ENCODE measurements at regions not wholly inside any gene's neighbourhood (a gene's known extent, or its start where the extent isn't known, plus 50 kb on each side); places are given as distances from the start of the nearest gene placed in this dataset.
A peak's percentile ranks its signal among the peaks of the same experiment; 100 is the strongest.
"Not testable (repeated sequence)": the region's sequence is repeated elsewhere in the genome, so short reads cannot be mapped to it uniquely, and the experiment has no call there.

GRCh38 chrX:69431420-69431819 is 72.7 kb upstream of the NALF2 start:
- no peak for DNase-seq

GRCh38 chrX:69430785-69431184 is 73.3 kb upstream of the NALF2 start:
- DNase-seq, result no peak

GRCh38 chrX:69429339-69430015 is 74.6 kb upstream of the NALF2 start:
- DNase-seq, result no peak

GRCh38 chrX:69428216-69428615 is 75.9 kb upstream of the NALF2 start:
- DNase-seq, result no peak

- no peak for DNase-seq
These were observed 79.2 kb upstream of the NALF2 start for GRCh38 chrX:69424910-69425309.

- no peak for DNase-seq
These were observed 80.0 kb upstream of the NALF2 start for GRCh38 chrX:69424161-69424560.

GRCh38 chrX:69422208-69422607 is 81.9 kb upstream of the NALF2 start:
- DNase-seq, result not testable (repeated sequence)

- DNase-seq, result no peak
These were observed 88.4 kb upstream of the NALF2 start for GRCh38 chrX:69415698-69416097.

GRCh38 chrX:69412661-69413060 is 91.5 kb upstream of the NALF2 start:
- DNase-seq, result no peak

GRCh38 chrX:69398881-69399280 is 105.2 kb upstream of the NALF2 start:
- DNase-seq, result no peak

- DNase-seq, result no peak
These were observed 107.2 kb upstream of the NALF2 start for GRCh38 chrX:69396916-69397315.

- no peak for DNase-seq
These were observed 108.8 kb upstream of the NALF2 start for GRCh38 chrX:69395306-69395705.

- DNase-seq, result no peak
These were observed 115.0 kb upstream of the NALF2 start for GRCh38 chrX:69389101-69389501.

GRCh38 chrX:69388526-69388925 is 115.6 kb upstream of the NALF2 start:
- no peak for DNase-seq

- DNase-seq, result peak; percentile 34
These were observed 116.3 kb upstream of the NALF2 start for GRCh38 chrX:69387567-69388487.

- no peak for DNase-seq
These were observed 117.4 kb upstream of the NALF2 start for GRCh38 chrX:69386681-69387080.

- DNase-seq, result no peak
These were observed 124.7 kb upstream of the NALF2 start for GRCh38 chrX:69379412-69379811.

GRCh38 chrX:69374569-69374968 is 129.6 kb upstream of the NALF2 start:
- no peak for DNase-seq

GRCh38 chrX:69372435-69372834 is 131.7 kb upstream of the NALF2 start:
- no peak for DNase-seq

- DNase-seq, result no peak
These were observed 133.0 kb upstream of the NALF2 start for GRCh38 chrX:69371159-69371558.

GRCh38 chrX:69369999-69370398 is 134.1 kb upstream of the NALF2 start:
- DNase-seq, result no peak

- no peak for DNase-seq
These were observed 137.9 kb upstream of the NALF2 start for GRCh38 chrX:69366183-69366582.

- no peak for DNase-seq
These were observed 138.4 kb upstream of the NALF2 start for GRCh38 chrX:69365755-69366154.

- DNase-seq, result no peak
These were observed 138.8 kb upstream of the NALF2 start for GRCh38 chrX:69365349-69365748.
